ENCODE measurements at regions not wholly inside any gene's neighbourhood (a gene's known extent, or its start where the extent isn't known, plus 50 kb on each side); places are given as distances from the start of the nearest gene placed in this dataset.
"Not testable (repeated sequence)": the region's sequence is repeated elsewhere in the genome, so short reads cannot be mapped to it uniquely, and the experiment has no call there.

DNA sequence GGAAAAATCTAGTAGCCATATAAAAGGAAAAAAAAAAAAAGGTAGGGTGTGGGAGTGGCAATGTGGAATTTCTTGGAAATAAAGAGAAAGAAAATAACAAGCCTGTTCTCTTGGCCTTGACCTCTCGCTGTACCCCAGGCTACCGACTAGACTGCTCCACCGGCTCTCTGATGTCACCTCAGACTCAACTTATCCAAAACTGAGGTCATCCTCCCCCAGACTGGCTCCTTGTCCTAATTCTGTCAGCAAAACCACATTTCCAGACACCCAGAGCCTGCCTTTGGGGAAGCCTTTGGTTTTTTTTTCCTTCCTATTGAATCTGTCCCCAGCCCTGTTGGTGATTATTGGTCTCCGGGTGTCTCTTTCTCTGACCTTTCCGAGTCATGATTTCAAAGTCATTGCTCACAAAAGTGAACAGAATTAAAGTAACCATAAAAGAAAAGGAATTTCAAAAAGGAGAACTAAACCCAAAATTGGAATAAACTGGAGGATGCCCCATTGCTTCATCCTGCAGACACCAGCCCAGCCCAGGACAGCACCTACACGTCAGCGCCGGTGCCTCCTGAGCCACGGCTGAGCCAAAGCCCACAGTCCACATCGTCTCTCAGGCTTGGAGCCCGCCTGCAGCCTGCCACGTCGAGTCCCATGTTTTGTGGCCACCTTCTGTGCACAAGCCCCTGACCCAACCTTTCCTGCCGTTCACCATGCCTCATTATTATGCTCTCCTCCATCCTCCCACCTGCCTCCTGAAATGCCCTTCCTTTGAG, 170.7 kb downstream of the MYLK4 start:
- Mint-ChIP-seq H3K9me3 (ENCODE audit: unreplicated experiment) (no peaks in the 10 kb centered on the region), H3K27ac (ENCODE audit: unreplicated experiment) (no peak overlapping the region), H3K27me3 (ENCODE audit: unreplicated experiment) (peaks cover 2% of the 10 kb centered on the region), H3K4me3 (ENCODE audit: unreplicated experiment) (no peak overlapping the region), H3K36me3 (ENCODE audit: unreplicated experiment) (no peaks in the 10 kb centered on the region), H3K4me1 (ENCODE audit: low read depth, unreplicated experiment) (no peaks in the 10 kb centered on the region)
- TF ChIP-seq, protein P1, sequence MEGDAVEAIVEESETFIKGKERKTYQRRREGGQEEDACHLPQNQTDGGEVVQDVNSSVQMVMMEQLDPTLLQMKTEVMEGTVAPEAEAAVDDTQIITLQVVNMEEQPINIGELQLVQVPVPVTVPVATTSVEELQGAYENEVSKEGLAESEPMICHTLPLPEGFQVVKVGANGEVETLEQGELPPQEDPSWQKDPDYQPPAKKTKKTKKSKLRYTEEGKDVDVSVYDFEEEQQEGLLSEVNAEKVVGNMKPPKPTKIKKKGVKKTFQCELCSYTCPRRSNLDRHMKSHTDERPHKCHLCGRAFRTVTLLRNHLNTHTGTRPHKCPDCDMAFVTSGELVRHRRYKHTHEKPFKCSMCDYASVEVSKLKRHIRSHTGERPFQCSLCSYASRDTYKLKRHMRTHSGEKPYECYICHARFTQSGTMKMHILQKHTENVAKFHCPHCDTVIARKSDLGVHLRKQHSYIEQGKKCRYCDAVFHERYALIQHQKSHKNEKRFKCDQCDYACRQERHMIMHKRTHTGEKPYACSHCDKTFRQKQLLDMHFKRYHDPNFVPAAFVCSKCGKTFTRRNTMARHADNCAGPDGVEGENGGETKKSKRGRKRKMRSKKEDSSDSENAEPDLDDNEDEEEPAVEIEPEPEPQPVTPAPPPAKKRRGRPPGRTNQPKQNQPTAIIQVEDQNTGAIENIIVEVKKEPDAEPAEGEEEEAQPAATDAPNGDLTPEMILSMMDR (IDR thresholded peaks at IDR 0.05; ENCODE audit: partially characterized antibody, unreplicated experiment) = no peak
- DNase-seq = no peak

- Mint-ChIP-seq H3K4me1 (ENCODE audit: low read depth, unreplicated experiment) (no peaks in the 10 kb centered on the region), H3K27me3 (ENCODE audit: unreplicated experiment) (peaks cover 2% of the 10 kb centered on the region), H3K9me3 (ENCODE audit: unreplicated experiment) (no peaks in the 10 kb centered on the region), H3K27ac (ENCODE audit: unreplicated experiment) (no peak overlapping the region), H3K4me3 (ENCODE audit: unreplicated experiment) (no peak overlapping the region), H3K36me3 (ENCODE audit: unreplicated experiment) (no peaks in the 10 kb centered on the region)
- DNase-seq = no peak
- TF ChIP-seq, protein P1 (IDR thresholded peaks at IDR 0.05; ENCODE audit: partially characterized antibody, unreplicated experiment) = no peak
Measured at GRCh38 chr6:2579241-2579761, 171.4 kb downstream of the MYLK4 start.

GRCh38 chr6:2578767-2579166, 172.0 kb downstream of the MYLK4 start:
- TF ChIP-seq, protein P1 (IDR thresholded peaks at IDR 0.05; ENCODE audit: partially characterized antibody, unreplicated experiment) = no peak
- Mint-ChIP-seq H3K27ac (ENCODE audit: unreplicated experiment) (no peak overlapping the region), H3K4me3 (ENCODE audit: unreplicated experiment) (no peak overlapping the region), H3K27me3 (ENCODE audit: unreplicated experiment) (peaks cover 2% of the 10 kb centered on the region), H3K9me3 (ENCODE audit: unreplicated experiment) (no peaks in the 10 kb centered on the region), H3K36me3 (ENCODE audit: unreplicated experiment) (no peaks in the 10 kb centered on the region), H3K4me1 (ENCODE audit: low read depth, unreplicated experiment) (no peaks in the 10 kb centered on the region)
- DNase-seq = no peak

DNA sequence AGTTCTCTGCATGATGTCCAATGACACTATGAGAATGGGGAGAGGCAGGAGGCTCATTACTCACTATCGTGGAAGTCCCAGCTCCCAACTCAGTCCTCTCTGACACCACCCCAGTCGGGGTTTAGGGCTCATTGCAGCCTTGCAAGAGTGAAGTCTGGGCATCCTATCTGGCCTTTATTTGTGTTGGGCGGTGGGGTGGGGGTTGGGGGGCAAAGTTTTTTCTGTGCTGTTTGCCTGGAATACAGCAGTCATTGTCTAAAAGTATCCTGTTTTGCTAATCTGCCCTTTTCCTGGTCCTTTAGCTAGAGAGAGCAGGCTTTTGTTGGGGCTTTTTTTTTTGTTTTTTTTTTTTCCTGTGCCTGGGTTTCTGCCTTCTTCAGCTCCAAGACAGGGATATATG, 174.2 kb downstream of the MYLK4 start:
- TF ChIP-seq, protein P1 (IDR thresholded peaks at IDR 0.05; ENCODE audit: partially characterized antibody, unreplicated experiment) = no peak
- no peak overlapping the region for H3K27ac Mint-ChIP-seq (ENCODE audit: unreplicated experiment)
- peaks cover 2% of the 10 kb centered on the region for H3K27me3 Mint-ChIP-seq (ENCODE audit: unreplicated experiment)
- no peaks in the 10 kb centered on the region for H3K36me3 Mint-ChIP-seq (ENCODE audit: unreplicated experiment)
- DNase-seq = no peak
- peaks cover 2% of the 10 kb centered on the region for H3K4me1 Mint-ChIP-seq (ENCODE audit: low read depth, unreplicated experiment)
- H3K4me3 Mint-ChIP-seq (ENCODE audit: unreplicated experiment) = no peak overlapping the region
- H3K9me3 Mint-ChIP-seq (ENCODE audit: unreplicated experiment) = no peaks in the 10 kb centered on the region

- DNase-seq = no peak
- H3K27me3 Mint-ChIP-seq (ENCODE audit: unreplicated experiment) = peaks cover 6% of the 10 kb centered on the region
- no peak overlapping the region for H3K27ac Mint-ChIP-seq (ENCODE audit: unreplicated experiment)
- no peak overlapping the region for H3K4me3 Mint-ChIP-seq (ENCODE audit: unreplicated experiment)
- TF ChIP-seq, protein P1 (IDR thresholded peaks at IDR 0.05; ENCODE audit: partially characterized antibody, unreplicated experiment) = no peak
- H3K9me3 Mint-ChIP-seq (ENCODE audit: unreplicated experiment) = no peaks in the 10 kb centered on the region
- no peaks in the 10 kb centered on the region for H3K36me3 Mint-ChIP-seq (ENCODE audit: unreplicated experiment)
- H3K4me1 Mint-ChIP-seq (ENCODE audit: low read depth, unreplicated experiment) = peaks cover 2% of the 10 kb centered on the region
Measured at GRCh38 chr6:2575236-2575635, 175.5 kb downstream of the MYLK4 start.

- not testable (repeated sequence) for H3K4me3 Mint-ChIP-seq (ENCODE audit: unreplicated experiment); H3K36me3 Mint-ChIP-seq (ENCODE audit: unreplicated experiment); H3K27me3 Mint-ChIP-seq (ENCODE audit: unreplicated experiment); H3K4me1 Mint-ChIP-seq (ENCODE audit: low read depth, unreplicated experiment); DNase-seq; H3K9me3 Mint-ChIP-seq (ENCODE audit: unreplicated experiment); H3K27ac Mint-ChIP-seq (ENCODE audit: unreplicated experiment)
Measured at GRCh38 chr6:2569420-2569819, 181.3 kb downstream of the MYLK4 start.
